GM19438 (cell line): ENCODE measurements at regions not wholly inside any gene's neighbourhood (a gene's known extent, or its start where the extent isn't known, plus 50 kb on each side); places are given as distances from the start of the nearest gene placed in this dataset.
"Not testable (repeated sequence)": the region's sequence is repeated elsewhere in the genome, so short reads cannot be mapped to it uniquely, and the experiment has no call there.

Experiments used
- ATAC-seq: cut with Tn5 transposase; IDR thresholded peaks from one replicate; pipeline ENCODE4 v1.9.1; 2021; ENCODE audit warnings: low read depth; ENCODE audit not compliant: unreplicated experiment

DNA sequence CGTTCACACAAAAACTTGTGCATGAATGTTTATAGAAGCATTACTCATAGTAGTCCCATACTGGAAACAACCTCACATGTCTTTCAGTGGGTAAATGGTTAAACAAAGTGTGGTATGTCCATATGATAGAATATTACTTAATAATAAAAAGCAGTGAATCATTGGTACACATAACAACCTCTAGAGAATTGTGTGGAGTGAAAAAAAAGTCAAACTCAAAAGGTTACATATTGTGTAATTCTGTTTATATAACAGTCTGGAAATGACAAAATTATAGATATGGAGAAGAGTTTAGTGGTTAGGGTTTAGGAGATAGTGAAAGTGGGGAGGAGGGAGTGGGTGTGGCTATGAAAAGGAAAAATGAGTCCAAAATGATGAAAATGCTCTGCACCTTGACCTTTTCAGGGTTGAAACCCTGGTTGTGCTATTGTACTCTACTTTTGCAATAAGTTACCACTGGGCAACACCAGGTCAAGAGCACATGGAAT lies 243.4 kb upstream of the DDI1 start:
- no peak for ATAC-seq

DNA sequence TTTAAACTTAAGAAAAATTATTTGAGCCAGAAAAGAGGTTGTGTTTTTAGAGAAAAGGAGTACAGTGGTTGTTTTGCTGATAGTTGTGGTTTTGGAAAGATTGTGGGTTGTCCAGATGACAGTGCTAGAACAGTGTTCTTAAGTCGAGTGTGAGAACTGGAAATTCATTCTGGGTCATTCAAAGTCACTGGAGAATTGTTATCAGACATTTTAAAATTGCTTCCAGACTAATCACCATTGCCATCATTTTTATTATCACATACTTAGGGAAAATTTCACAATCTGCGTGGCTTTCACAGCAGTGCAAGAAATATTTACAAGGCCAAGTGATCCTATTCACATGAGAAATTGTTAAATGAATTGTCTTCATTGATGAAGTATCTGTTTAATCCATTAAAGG lies 242.2 kb upstream of the DDI1 start:
- no peak for ATAC-seq

DNA sequence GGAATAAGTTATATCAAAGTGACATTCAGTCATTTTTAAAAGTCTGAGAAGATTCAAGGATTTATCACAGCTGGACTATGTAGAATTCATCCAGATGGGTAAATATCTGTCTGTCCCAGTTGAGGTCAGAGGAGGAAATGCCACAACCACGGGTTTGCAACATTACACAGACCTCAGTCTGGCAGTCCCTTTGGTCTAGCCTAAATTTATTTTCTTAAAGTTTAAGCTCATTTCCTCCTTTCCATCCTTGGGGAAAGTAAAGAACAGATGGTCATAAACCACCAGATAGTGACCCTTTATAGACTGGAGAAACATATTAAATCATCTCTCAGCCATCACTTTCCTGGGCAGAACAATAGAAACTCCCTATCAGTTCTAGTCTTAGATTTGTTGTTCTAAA lies 238.4 kb upstream of the DDI1 start:
- ATAC-seq = no peak

DNA sequence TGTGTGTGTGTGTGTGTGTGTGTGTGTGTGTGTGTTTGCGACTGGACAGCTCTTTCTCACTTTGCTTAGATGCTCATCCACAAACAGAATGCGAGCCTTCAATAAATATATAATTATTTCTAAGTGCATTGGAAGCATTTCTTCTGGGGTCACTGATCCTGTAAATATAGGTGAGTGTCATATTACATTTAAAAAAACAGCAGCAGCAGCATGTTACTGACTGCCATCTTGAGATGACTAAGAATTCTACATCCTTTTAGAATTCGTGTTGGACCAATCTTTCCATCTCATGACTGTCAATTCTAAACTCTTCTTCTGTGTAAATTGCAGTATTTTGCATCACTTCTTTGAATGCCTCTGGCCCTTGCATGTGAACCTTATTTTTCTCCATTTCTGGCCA lies 238.0 kb upstream of the DDI1 start:
- ATAC-seq = no peak

DNA sequence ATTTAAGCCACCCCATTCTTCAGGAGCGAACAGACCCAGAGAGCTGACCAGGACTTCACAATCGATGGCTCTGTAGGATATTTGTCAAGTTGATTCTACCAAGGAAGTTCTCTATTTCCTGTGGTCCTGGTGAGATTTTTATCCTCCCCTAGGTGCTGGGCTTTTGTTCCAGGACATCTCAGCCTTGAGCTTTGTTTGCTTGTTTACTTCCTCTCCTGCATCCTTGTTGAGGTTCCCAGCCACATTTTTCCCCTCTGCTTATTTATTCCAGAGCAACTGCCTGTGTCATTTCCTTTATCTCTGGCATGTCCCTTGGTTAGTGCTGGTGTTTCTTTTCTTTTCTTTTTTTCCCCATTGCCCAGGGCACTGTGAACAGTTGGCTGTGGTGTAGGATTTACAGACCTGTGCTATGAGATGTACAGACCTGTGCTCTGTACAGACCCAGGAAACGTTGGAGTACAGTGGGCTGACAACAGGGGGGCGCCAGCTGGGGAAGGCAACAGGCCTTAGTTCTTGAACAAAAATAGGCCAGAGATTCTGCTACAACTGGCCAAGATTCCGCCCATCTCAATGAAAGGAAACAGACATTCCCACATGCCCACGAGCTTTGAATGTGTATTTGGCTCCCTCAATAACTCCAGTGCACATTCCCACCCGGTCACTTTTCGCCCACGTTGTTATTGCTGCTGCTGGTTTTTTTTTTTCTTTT lies 235.9 kb upstream of the DDI1 start:
- no peak for ATAC-seq

DNA sequence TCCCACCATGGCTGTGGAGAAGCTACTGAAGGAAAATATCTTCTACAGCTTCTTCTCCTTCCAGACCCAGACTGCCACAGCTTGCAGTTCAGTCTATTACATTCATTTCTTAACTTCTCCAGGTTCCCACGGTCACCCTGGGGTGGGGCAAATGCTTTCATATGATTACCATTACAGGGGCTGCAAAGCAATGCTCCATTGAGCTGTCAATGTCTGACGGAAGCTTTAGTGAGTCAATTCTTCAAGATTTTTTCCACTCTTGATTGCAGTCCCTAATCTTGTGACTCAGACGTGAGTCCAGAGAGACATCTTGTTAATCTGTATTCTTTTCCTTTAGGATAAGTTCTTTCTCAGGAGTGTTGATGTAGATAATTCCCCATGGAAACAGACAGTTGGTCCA lies 233.4 kb upstream of the DDI1 start:
- ATAC-seq = no peak

DNA sequence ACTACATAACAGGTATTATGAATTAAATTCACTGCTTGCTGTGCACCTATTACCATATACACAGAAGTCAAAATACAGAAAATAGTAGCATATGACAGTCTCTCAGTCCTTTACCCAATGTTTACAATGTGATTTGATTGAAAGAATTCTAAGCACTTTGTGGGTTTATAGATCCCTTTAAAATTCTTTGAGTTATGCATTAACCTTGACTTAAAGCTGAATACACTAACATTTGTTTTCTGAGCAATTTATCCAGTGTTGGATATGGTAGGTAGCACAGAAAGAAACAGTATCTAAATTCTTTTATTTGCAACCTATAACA lies 230.8 kb upstream of the DDI1 start:
- no peak for ATAC-seq

DNA sequence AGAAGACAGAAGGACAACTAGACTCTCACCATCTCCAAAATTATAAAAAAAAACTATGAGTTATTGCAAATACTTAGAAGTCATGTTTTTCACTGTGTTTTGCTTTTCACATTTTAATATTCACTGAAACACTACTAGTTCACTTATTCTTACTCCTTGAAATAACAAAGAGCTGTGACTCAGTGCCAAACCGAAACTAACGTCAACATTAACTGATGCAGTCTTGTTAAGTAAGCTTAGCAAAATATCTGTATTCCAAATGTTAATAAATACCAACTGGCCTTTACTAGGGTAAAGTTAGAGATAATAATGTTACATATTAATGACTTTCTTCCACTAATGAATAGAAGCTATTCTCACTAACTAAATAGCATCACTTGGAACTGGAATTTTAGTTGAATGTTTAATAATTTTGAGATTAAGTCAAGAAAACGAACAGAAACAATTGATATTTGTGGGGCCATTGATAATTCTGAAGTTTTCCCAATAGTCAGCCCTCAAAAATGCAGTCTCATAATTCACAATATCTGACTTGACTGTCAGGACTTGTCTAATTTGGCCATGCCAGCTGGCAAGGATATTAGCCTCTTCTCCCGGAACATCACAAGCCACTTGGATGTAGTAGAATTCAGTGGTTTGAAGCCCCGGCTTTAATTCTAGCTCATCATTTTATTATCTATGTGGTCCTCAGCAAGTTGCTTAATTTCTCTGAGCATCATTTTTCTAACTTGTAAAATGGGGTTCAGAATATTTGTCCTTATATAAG lies 230.1 kb upstream of the DDI1 start:
- ATAC-seq = no peak

DNA sequence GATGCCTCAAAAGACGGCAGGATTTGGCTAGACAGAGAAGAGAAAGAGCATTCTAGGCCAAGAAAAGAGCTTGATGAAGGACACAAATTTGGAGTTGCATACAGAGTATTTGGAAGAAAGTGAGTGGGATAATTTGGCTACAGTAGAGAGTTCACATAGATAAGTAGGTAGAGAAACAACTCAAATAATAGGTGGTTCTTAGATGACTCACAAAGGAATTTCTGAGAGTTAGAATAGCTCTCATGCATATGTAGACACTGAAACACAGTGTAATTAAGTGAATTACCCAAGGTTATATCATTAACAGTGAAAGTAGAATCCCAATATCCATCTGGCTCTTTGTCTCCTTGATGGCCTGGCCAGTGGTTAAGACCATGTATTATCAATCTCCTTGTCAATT lies 228.6 kb upstream of the DDI1 start:
- no peak for ATAC-seq

DNA sequence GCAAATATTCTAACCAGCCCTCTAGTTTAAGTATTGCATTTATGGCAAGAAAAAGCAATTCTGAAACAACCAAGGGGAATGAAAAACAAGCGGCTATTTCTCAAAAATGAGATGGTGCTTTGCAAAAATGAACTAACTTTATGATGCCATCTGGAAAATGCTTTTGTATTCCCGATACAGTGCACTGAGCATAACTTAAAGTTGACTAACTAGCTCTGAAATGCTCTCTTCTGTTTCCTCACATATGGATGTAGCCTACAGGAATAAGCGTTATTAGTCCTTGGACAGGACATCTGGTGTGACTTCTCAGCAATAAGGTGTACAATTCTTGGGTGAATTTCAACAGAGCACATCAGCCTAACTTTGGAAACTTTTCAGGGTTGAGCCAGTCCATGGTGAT lies 228.2 kb upstream of the DDI1 start:
- no peak for ATAC-seq

DNA sequence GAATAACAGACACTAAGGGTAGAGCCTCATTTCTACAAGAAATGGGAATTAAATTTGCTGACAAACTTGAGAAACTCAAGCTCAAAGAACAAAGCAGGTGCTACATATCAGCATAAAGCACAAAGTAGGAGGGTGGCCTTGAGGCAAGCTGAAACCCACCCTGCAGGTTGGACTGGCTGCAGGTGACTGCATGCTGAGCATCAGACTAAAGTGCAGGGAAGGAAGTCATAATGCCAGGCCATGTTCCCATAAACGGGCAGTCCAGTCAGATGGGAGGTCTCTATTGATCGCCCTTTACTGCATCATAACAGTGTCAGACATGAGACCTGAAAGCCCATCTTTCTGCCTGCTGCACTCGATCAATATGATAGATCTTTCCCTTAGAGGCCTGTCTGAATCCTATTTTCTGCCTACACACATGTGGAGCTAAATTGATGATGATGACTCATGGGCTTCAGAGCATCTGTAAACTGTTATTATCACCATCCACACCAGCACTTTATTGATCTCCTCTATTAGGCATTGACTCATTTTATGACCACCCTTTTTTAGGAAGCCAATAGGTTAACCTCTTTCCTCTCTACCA lies 224.5 kb upstream of the DDI1 start:
- no peak for ATAC-seq

DNA sequence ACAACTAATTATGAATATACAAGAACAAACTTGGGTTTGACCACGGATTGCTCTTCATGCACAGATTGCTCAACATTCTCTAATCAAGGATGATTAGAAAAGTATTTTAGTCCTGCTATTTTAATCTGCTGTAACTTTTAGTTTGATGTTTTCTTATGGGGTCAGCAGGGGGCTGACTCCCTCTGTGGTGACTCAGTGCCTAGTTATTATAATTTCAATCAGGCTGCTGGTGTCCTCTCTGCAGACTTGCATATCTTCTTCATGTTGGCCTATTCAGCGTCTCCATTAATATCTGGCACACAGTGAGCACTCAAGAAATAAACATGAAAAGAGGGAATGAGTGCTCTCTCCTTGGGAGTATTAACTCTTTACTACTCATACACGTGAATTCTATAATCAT lies 223.8 kb upstream of the DDI1 start:
- no peak for ATAC-seq

DNA sequence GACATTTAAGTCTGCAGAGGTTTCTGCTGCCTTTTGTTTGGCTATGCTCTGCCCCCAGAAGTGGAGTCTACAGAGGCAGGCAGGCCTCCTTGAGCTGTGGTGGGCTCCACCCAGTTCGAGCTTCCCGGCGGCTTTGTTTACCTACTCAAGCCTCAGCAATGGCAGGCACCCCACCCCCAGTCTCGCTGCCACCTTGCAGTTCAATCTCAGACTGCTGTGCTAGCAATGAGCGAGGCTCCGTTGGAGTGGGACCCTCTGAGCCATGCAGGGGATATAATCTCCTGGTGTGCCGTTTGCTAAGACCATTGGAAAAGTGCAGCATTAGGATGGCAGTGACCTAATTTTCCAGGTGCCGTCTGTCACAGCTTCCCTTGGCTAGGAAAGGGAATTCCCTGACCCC lies 216.1 kb upstream of the DDI1 start:
- not testable (repeated sequence) for ATAC-seq

DNA sequence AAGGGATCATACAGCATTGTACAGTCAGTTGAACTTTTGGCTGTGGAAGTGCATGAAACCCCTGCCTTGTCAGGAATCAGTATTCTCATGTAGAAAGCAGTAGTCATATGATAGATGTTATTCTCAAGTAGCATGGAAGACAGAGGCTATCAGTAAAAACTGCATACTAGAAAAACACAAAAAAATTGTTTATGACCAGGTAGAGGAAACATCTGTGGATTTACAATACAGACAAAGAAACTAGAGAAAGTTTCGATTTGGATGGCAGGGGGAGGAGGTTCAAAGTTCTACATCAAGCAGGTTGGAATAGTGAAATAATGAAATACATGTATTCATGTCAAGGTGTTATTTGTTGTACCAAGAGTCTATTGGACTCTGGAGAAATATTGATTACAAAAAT lies 212.3 kb upstream of the DDI1 start:
- ATAC-seq = no peak

DNA sequence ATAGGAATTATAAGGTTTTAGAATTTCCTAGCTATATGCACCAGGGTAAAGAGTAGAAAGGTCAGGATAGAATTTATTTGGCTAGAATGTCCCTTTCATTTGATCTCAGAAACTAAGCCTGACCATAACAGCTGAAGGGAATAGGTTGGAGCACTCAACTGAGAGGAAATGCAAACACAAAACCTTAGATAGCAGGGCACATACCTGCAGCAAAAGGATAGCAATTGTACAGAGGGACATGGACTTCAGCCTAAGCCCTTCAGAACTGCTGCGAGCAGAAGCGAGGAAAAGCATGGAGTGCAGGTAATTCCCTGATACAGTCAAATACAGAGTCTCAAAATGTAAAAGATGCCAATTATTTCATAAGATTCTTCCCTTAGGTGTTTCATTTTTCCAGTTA lies 211.0 kb upstream of the DDI1 start:
- no peak for ATAC-seq

DNA sequence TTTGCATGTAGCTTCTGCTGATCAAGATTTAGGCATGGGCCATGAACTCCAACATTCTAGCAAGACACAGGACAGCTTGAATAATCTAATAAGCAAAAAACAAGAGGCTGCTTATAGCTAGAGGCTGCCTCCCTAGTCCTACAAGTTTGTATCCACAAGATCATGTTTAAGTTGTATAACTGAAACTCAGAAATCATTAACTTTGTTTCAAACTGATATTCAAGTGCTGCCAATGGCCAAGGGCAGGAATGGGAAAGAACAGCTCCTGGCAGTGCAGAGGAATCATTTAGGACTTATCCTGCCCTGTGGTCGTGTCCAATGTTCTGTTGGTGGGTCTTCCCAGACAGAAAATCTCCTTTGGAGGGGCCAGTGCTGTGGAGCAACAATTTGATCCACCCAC lies 209.6 kb upstream of the DDI1 start:
- ATAC-seq = no peak

DNA sequence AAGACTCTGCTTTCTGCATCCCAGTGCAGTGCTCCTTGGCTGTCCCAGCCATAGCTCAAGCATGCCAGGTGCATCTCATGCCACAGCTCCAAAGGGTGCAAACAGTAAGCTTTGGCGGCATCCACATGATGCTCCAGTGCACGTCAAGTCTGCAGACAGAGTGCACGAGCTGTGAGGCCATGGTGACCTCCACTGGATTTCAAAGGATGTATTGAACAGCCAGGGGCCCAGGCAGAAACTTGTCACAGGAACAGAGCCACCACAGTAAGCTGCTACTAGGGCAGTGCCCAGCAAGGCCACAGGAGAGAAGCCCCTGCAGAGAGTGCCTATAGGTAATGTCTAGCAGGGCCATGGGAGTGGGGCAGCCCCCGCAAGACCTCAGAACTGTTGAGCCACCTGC lies 206.8 kb upstream of the DDI1 start:
- ATAC-seq = no peak

DNA sequence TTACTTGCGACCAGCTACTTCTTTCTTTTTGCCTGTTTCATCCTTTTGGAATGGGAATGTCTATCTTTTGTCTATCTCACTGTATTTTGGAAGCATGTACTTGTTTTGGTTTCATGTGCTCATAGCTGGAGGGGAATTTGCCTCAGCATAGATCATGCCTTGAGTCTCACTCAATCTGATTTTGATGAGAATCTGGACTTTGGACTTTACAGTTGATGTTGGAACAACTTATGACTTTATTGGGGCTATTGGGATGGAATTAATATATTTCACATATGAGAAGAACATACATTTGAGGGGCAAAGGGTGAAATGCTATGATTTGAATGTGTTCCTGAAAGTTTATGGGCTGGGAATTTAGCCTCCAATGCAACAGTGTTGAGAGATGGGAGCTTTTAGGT lies 206.2 kb upstream of the DDI1 start:
- no peak for ATAC-seq

DNA sequence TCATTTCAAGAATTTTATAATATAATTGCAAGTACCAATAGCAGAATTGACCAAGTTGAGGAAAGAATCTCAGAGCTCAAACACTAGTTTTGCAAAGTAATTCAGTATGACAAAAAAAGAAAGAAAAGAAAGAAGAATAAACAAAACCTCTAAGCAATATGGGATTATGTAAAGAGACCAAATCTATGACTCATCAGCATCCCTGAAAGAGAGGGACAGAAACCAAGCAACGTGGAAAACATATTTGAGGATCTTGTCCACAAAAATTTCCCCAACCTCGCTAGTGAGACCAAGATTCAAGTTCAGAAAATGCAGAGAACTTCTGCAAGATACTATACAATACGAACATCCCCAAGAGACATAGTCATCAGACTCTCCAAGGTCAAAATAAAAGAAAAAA lies 203.7 kb upstream of the DDI1 start:
- ATAC-seq = no peak

DNA sequence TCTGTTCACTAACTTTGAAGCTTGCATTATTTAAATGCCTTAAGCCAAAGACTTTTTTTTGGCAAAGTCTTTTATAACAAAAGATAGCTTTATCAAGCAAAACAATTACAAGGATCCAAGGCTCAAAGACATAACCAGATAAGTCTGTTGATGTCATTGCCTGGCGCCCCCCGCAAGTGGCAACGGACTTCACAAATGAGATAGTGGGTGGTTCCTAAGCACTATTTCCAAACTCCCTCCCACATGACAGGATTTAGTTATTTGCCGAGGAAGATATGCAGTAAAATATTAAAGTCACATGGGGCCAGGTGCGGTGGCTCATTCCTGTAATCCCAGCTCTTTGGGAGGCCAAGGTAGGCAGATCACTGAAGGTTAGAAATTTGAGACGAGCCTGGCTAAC lies 194.2 kb upstream of the DDI1 start:
- no peak for ATAC-seq

DNA sequence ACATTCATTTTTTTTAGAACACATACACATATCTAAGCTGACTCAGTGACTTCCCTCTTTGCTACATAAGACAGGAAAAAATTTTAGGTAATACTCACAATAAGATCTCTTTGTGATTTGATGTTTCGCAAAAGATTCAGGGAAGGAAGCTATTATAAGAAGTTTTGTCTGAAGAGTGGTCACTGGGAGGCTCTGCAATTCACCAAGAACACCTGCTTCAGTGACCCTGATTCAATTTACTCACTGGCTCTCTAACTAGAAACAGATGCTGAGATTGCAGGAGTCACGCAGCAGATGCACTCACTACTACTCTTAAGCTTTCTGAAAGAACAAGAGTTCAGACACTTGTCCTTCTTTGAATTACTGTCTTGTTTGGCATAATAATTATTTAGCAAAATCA lies 193.6 kb upstream of the DDI1 start:
- no peak for ATAC-seq
